GM19467 (cell line): ENCODE measurements at regions not wholly inside any gene's neighbourhood (a gene's known extent, or its start where the extent isn't known, plus 50 kb on each side); places are given as distances from the start of the nearest gene placed in this dataset.

Experiments used
- ATAC-seq: cut with Tn5 transposase; IDR thresholded peaks from one replicate; pipeline ENCODE4 v1.9.1; 2021; ENCODE audit warnings: mild to moderate bottlenecking, moderate library complexity; ENCODE audit not compliant: unreplicated experiment

- ATAC-seq = no peak
Observed at GRCh38 chr12:24307716-24308335, 358.4 kb upstream of the SOX5 start.

GRCh38 chr12:24307153-24307552, 357.7 kb upstream of the SOX5 start:
- no peak for ATAC-seq

- ATAC-seq = no peak
Observed at GRCh38 chr12:24306001-24306400, 356.5 kb upstream of the SOX5 start.

GRCh38 chr12:24304285-24304684, 354.8 kb upstream of the SOX5 start:
- no peak for ATAC-seq

GRCh38 chr12:24302708-24303107, 353.2 kb upstream of the SOX5 start:
- ATAC-seq = no peak

GRCh38 chr12:24297516-24297915, 348.0 kb upstream of the SOX5 start:
- ATAC-seq = no peak

- ATAC-seq = no peak
Observed at GRCh38 chr12:24293549-24293948, 344.1 kb upstream of the SOX5 start.

GRCh38 chr12:24287963-24288362, 338.5 kb upstream of the SOX5 start:
- no peak for ATAC-seq

- no peak for ATAC-seq
Observed at GRCh38 chr12:24285448-24285847, 336.0 kb upstream of the SOX5 start.

GRCh38 chr12:24281341-24281740, 331.9 kb upstream of the SOX5 start:
- ATAC-seq = no peak

- no peak for ATAC-seq
Observed at GRCh38 chr12:24280056-24280842, 330.8 kb upstream of the SOX5 start.

- no peak for ATAC-seq
Observed at GRCh38 chr12:24278832-24279231, 329.4 kb upstream of the SOX5 start.

GRCh38 chr12:24270965-24271364, 321.5 kb upstream of the SOX5 start:
- no peak for ATAC-seq

- no peak for ATAC-seq
Observed at GRCh38 chr12:24270464-24270863, 321.0 kb upstream of the SOX5 start.

- ATAC-seq = no peak
Observed at GRCh38 chr12:24268663-24269186, 319.3 kb upstream of the SOX5 start.

- ATAC-seq = no peak
Observed at GRCh38 chr12:24266982-24267381, 317.5 kb upstream of the SOX5 start.

- no peak for ATAC-seq
Observed at GRCh38 chr12:24256684-24257083, 307.2 kb upstream of the SOX5 start.

GRCh38 chr12:24255920-24256665, 306.6 kb upstream of the SOX5 start:
- no peak for ATAC-seq

GRCh38 chr12:24252602-24253001, 303.1 kb upstream of the SOX5 start:
- ATAC-seq = no peak

GRCh38 chr12:24246934-24247333, 297.5 kb upstream of the SOX5 start:
- ATAC-seq = no peak

- no peak for ATAC-seq
Observed at GRCh38 chr12:24246376-24246775, 296.9 kb upstream of the SOX5 start.

GRCh38 chr12:24244801-24245200, 295.3 kb upstream of the SOX5 start:
- ATAC-seq = no peak
